H1 (cell line): ENCODE measurements at regions not wholly inside any gene's neighbourhood (a gene's known extent, or its start where the extent isn't known, plus 50 kb on each side); places are given as distances from the start of the nearest gene placed in this dataset.

Experiments
- CHD7 ChIP-seq: fragments of 300-600 bp; sonication (generic); IDR thresholded peaks from 2 replicates; pipeline ENCODE4 v1.7.1; 2012; ENCODE audit warnings: low read length, moderate library complexity, mild to moderate bottlenecking, inconsistent platforms; ENCODE audit not compliant: insufficient replicate concordance
- RFX5 ChIP-seq: IDR thresholded peaks from 2 replicates; pipeline ENCODE4 v1.6.1; 2011; ENCODE audit warnings: low read depth, low read length, improper control_type of control experiment, borderline replicate concordance
- YY1 ChIP-seq: IDR thresholded peaks from 2 replicates; pipeline ENCODE4 v1.6.1; 2011; ENCODE audit warnings: low read depth, mild to moderate bottlenecking, low read length

GRCh38 chr7:35558841-35559240 lies 136.1 kb downstream of the HERPUD2 start (continued):
- no peak for TF ChIP-seq CHD7
- no peak for TF ChIP-seq RFX5
- TF ChIP-seq YY1: no peak
